ENCODE measurements at regions not wholly inside any gene's neighbourhood (a gene's known extent, or its start where the extent isn't known, plus 50 kb on each side); places are given as distances from the start of the nearest gene placed in this dataset.
"Not testable (repeated sequence)": the region's sequence is repeated elsewhere in the genome, so short reads cannot be mapped to it uniquely, and the experiment has no call there.

DNA sequence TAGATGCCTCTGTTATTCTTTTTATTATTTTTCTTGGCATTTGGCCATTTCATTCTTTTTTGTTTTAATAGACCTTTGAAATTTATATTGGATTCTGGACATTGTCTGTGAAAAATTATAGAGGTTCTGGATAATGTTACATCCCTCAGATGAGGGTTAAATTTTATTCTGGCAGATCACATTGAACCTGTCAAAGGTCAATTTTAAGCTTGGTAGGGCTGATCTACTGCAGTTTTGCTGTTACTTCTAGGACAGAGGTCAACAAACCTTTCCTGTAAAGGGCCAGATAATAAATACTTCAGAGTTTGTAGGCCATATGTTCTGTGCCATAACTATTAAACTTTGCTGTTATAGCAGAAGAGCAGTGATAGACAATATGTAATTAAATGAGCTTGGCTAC lies 318.9 kb upstream of the DPPA4 start:
- no peak for DNase-seq (ENCODE audit: low spot score)

DNA sequence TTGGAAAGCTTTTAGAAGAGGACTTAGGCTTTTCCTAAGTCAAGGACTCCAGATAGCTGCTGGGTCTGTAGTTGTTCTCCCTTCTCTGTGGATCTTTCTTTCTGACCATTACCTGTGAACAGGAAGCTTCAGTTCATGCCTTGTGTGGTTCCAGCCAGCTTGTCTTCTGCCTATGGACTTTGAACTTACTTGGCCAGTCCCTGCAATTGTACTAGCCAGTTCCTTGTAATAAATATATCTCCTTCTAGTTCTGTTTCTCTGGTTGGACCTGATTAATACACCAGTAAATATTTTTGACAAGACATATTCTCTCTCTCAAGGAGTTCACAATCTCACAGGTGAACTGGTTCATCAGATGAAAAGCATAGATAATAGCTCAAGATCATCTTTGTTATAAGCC lies 341.3 kb upstream of the DPPA4 start:
- DNase-seq (ENCODE audit: low spot score) = no peak

DNA sequence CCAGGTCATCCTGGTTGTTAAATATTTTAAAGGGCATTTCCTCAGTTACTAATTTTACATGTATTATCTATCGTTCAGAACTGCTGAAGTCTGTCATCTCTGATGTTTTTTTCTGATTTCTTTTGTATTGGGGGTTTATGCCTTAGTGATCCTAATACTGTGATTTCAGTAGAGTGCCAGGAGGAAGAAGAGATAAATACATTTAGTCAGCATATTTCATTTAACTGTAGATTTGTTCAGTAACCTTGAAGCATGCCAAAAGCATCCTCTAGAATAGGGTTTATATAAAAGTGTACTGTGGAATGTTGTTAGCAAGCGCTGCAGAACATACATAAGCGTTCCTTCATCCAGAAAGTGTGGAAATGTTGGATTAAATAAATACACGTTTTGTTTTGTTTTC lies 342.3 kb upstream of the DPPA4 start:
- no peak for DNase-seq (ENCODE audit: low spot score)

DNA sequence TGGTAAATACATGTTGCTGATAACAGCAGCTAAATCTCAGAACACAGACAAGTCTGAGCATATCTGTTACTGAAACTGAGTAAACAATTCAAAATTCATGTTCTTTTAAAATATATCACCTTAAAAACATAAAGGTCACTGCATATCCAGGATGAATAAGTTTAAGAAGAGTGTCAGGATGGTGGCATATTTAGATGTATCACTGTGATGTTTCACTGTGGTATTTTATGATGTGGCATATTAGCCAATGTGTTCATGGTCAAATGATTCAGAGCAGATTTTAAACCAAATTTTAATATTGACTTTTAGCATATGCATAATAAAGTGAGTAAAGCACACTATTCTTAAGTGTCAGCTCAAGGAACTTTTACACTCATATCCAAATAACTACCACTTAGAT lies 346.4 kb upstream of the DPPA4 start:
- DNase-seq (ENCODE audit: low spot score) = no peak

DNA sequence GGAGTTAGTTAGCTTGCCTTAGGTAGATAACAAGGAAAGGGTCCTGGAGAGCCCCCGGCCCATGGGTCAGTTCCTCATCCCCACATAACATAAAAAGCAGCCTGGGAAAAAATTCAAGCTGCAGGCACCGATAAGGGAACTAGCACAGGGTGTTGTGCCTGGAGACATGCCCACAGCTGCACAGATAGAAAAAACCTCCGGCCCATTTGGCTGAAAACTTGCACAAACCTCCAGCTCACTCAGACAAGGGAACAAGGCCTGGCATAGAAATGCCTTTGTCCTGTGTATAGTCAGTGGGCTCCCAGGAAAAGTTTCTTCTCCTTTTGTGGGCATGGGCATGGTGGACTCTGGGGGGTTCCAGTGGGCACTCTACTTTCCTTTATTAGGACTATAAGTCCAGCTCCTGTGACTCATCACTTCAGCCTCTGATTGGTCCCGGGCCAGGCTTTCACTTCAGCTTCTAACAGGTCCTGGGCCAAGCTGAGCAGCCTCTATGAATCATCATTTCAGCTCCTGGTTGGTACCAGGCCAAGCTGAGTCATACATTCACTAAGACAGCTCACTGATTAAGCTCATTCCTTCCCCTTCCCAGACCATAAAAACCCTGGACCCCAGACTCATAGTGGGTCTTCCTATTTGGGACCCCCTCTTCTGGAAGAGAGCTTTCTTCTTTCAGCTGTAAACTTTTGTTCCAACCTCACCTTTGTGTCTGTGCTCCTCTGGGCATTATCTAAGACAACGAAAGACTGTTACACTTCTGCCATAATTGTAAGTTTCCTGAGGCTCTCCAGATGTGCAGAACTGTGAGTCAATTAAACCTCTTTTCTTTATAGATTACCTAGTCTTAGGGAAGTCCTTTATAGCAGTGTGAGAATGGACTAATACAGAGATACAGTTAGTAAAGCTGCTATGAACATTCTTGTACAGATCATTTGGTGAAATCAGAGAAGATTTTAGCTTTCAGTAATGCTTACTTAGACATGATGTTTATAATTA lies 348.0 kb upstream of the DPPA4 start:
- peak; percentile 86 for DNase-seq (ENCODE audit: low spot score)

DNA sequence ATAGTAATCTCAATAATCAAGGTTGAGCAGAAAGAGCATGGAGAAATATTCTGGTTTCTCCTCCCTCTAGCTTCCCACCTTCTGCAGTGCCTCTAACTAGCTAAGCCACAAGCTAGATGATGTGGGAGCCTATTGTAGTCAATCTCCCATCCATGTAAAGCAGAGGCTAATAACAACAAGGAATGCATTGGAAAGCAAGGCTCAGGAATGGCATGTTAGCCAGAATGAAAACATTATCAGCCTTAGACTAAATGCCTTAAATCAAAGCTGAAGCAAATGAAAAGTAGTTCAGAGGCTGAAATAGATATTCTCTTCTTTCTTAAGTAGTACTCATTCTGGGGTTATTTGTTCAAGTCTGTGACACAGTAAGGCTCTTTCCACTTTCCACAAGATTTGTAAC lies 350.3 kb upstream of the DPPA4 start:
- no peak for DNase-seq (ENCODE audit: low spot score)

DNA sequence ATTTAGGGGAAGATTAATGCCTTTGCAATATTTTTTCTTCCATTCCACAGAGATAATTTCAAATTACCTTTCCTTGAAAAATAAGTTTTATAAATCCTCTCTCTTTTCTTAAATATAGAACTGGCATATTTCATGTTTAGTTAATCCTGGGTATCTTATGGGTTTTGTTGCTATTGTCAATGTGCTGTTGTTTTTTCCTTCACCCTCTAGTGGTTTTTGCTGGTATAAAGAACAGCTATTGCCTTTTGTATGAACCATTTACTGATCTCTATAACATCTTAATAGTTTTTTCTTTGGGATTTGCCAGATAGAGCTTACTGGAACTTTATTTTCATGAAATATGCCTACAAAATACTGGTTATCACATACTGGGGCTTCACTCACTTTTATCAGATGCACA lies 359.6 kb upstream of the DPPA4 start:
- no peak for DNase-seq (ENCODE audit: low spot score)

DNA sequence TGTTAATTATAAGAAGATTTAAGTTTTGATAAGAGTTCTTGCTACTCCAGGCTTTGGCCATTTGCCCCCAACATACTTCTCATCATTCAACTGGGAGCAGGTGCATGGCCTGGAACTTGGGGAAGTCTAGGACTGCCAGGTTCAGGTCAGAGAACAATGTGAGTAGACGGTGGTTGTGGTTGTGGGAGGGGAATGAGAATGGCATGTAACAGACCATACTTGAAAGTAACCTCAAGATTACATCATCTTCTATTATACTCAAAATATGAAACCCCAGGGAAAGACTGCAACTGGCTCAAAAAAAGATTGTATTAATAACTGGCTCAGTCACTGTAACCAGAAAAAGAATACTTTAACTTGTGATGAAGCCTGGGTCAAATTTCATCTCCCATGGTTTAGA lies 364.9 kb upstream of the DPPA4 start:
- DNase-seq (ENCODE audit: low spot score) = no peak

DNA sequence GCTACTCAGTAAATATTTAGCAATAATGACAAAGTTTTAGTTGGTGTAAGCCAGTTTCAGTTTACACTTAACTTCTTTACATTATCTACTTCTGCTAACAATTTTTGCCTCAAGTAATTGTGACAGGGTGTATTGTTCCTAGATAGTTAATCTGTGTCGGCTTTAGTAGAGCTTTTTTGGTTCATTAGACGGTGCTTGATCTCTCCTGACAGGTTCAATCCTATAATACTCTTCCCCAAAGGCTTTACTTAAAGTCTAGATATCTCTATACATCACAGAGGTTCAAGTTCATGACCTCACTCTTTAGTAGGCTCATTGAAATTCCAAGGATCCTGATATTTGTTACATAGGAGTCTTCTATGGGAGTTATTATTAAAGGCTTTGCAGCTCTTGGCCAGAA lies 365.6 kb upstream of the DPPA4 start:
- no peak for DNase-seq (ENCODE audit: low spot score)

DNA sequence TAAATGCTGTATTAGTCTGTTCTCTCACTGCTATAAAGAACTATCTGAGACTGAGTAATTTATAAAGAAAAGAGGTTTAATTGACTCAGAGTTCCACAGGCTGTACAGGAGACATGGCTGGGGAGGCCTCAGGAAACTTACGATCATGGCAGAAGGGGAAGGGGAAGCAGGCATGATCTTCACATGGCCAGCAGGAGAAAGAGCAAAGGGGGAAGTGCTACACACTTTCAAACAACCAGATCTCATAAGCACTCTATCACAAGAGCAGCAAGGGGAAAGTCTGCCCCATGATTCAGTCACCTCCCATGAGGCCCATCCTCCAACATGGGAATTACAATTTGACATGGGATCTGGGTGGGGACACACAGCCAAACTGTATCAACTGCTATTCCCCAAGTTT lies 367.8 kb upstream of the DPPA4 start:
- DNase-seq (ENCODE audit: low spot score) = not testable (repeated sequence)

DNA sequence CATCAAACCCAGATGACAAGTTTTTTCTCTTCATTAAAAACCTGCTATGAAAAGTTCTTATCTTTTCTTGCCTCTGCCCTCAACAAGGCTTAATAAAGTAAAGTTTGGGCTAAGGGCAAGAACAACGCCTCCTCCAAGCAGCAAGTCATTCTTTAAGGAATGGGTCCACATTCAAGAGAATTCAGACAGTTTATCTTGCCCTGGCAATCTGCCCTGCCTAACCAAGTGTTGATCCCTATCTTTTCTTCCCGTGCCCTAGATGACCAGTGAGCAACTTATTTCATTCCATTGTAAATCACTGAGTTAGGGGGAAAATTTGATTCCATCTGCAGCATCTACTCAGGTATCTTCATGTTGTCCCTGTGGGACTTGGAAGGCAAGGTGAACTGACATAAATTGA lies 370.3 kb upstream of the DPPA4 start:
- no peak for DNase-seq (ENCODE audit: low spot score)

DNA sequence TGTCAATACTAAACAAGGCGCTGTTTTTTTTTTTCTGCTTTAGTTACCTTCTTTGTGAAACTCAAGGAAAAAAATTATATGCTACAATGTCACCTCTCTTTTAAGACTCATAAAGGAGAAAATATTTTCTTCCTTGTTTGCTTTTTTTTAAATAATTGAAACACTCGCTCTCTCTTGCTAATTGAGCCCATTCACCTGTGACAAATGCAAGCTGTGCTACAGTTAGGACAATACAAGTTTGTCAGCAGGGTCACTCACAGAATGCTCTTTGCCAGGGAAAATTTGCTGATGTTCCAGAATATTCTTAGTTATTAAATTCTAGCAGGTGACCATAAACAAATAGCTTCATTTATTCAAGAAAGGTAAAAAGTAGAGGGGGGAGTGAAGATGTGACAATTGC lies 375.9 kb upstream of the DPPA4 start:
- DNase-seq (ENCODE audit: low spot score) = no peak

DNA sequence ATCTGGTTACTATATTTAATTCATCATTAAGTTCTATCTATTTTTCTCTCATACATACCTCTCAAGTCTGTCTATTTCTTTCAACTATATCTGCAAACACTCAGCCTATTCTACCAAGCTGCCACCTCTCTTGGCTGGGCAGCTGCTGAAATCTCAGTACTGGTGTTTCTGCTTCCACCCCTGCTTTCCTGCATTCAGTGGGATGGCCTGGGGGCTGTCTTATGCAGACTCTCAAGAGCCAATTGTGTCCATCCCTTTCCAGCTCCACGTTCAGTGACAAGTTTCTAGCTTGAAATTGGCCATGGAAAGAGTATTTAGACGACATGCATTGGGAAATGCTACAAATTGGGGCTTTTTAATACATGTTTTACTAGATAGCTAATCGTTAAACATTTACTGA lies 378.4 kb upstream of the DPPA4 start:
- no peak for DNase-seq (ENCODE audit: low spot score)

DNA sequence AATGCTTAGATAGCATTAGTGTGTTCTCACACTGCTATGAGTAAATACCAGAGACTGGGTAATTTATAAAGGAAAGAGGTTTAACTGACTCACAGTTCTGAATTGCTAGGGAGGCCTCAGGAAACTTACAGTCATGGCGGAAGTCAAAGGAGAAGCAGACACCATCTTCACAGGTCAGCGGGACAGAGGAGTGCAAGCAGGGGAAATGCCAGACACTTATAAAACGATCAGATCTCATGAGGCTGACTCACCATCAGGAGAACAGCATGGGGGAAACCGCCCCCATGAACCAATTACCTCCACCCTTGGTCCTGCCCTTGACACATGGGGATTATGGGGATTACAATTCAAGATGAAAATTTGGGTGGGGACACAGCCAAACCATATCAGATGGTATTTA lies 381.5 kb upstream of the DPPA4 start:
- no peak for DNase-seq (ENCODE audit: low spot score)

DNA sequence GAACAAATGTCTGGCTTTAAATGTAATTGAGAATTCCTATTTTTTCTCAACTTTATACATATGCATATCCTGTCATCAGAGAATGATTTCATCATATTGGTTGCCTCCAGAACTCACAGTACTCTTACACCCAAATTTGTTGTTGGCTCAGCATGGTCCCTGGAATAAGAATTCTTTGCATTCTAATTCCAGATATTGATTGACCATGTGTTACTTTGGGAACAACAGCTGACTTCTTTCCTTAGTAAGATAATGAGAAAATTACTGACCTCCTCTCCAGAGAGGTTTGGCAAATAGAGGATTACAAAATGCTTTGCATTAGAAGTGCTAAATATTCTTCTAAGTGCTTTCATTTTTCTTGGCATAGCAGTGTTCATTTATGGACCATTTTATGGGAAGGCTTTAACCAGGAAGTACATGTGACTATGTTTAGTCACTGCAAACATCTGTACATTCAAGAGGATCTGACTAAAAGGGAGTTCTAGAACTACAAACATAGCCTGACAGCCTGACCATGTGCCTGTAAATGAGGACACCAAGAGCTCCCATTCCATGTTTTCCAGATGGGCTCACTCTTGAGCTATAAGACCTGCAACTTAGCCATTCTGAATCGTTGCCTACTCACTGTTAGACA lies 391.6 kb upstream of the DPPA4 start:
- DNase-seq (ENCODE audit: low spot score) = no peak

DNA sequence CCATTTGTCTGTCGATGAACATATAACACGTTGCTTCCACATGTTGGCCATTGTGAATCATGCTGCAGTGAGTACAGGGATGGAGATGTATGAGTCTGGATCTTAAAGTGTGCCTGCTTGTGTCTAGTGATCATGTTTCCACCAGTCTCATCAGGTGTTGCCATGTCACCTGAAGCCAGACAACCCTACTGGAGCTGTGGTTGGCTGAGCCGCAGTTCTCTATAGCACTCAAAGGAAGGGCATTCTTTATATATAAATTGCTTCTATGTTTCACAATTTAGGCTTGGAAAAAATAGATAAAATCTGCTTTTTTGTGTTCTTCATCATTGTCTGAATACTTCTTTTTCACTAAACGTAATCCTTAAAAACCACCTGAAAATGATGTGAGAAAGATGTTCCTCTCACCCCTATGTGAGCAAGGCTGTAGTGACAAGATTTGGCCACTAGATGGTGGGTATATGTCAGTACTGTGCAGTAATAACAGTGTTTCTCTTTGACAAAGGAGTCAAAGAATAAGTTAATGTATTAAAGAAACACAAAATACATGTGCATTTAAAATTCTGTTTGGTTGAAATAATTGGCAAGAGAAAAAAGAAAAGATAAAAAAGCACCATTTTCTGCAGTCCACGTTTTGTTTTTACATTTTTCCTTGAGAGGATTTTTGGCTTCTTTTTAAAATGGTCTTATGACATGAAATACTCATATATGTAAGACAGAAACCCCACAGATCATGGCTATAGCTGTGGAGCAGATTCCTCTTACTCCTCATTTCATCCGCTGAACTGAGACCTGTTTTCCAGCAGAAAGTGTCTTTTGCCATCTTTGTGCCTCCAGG lies 394.5 kb upstream of the DPPA4 start:
- DNase-seq (ENCODE audit: low spot score) = peak; percentile 48

DNA sequence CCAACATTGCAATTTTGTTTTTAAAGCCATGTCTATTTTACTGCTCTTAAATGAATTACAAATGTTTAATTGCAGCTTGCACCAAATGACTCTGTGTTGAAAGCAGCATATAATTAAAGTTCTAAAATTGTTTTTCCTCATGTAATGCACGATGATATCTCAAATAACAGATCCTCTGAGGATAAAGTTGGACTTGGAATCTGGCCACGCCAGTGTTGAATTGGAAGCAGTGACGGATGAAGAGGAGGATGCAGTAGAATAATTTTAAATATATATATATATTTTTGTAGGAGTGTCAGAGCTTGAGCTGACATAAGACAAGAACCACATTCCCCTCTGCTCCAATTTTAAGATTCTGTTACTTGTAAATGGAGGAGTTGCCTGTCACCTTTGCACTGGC lies 406.6 kb upstream of the DPPA4 start:
- DNase-seq (ENCODE audit: low spot score) = no peak

DNA sequence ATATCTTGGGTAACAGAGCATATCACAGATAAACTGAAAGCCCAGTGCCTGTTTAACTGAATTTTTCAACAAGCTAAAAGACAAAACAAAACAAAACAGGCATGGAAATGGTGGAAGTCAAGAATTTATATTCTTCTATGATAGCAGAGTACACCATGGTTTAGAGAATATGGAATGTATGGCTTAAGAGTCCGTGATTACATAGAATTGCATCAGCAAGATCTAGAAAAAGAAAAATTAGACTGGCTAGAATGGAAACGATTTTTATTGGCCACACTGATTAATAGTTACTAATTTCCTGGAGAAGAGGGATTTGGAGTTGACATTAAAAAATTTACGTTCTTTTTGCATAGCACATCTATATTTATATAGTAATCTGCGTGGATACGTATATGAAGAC lies 435.2 kb upstream of the DPPA4 start:
- DNase-seq (ENCODE audit: low spot score) = no peak

DNA sequence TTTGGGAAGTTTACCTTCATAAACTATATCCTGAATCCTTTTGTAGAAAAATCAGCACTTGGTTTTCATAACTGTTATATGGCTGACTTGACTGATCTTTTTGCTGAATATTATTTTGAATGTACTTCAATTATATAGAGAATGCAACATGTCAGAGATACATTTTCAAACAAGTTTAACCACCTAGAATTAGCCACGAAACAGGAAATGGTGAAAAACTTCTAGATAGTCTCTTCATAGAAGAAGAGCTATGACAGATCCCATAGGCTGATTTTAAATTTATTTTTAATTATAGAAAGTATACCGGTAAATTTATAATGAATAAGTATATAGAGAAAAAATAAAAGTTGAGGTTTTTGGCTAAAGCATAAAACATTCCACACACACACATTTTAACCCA lies 436.8 kb upstream of the DPPA4 start:
- no peak for DNase-seq (ENCODE audit: low spot score)

DNA sequence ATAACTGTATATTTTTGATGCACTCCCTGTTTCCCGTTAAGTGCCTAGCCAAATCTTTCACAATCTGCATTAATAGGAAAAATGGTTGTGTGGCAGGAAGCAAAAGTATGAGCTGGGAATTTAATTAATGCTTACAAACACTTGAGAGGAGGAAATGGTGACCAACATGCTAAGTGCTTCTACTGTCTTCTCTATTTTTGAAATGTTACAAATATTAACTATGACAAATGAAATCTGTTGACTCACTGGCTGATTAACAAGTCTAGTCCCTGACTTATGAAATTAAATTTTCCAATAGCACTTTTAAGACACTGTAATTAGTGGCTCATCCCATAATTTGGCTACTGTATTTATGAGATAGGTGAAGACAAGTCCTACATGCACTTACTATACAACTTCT lies 446.9 kb upstream of the DPPA4 start:
- no peak for DNase-seq (ENCODE audit: low spot score)

DNA sequence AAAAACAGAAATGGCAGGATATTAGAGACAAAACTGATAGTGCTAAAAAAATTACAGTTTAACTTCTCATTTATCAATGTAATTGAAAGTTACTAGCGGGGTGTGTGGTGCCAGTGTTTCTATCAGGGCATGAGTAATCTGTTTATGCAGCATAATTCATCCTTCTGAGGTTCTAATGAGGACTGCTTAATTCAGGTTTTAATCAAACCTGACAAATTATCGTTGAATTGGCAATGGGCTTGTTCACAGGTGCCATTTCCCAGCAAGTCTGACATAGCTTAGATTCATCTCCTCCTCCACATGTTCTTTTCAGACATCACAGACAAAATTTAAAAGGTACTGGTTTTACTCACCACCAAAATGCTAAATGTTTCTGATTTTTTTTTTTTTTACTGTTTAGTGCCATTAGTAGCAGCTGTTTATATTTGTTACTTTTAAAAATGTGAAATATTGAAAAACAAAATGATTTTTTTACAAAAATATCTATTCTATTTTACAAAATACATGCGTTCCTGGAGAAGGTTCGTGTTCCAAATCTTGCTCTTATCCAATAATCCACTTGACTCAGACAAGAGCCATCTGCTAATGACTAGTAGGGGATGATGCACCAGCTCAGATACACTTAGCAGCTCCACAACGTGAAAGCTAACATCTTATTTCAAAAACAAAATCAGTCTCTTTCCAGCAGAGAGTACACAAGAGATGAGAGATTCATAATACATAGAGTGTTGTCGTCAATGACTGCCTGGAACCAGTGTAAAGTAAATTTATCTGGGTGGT lies 447.7 kb upstream of the DPPA4 start:
- DNase-seq (ENCODE audit: low spot score) = no peak

DNA sequence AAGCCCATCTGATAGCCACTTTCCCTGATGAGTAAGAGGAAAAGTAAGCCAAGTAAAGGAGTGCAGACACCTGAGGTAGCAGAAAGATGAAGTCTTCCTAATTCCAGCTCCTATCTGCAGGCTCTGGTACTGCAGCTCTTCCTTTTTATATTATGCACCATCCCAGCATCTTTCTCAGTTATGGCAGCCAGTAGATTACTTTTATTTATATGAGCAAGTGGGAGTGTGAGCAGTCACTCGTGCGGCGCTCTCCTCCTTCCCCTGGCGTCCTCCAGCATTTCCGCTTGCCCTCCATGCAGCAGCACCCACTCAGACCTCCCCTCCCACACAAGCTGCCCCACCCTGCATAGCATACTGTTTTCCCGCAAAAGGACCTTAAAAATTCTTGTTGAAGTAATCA lies 465.9 kb upstream of the DPPA4 start:
- DNase-seq (ENCODE audit: low spot score) = no peak

All from AG08395 (cell line).